Gastrocnemius medialis (tissue), 4 donors: ENCODE measurements at regions not wholly inside any gene's neighbourhood (a gene's known extent, or its start where the extent isn't known, plus 50 kb on each side); places are given as distances from the start of the nearest gene placed in this dataset.

Source experiments
- CTCF ChIP-seq, 5 experiments: fragments of 450-650 bp in 3 of 5; fragments of 200-600 bp in 2 of 5; sonication (generic) in 2 of 5; IDR thresholded peaks in 4 of 5; conservative IDR thresholded peaks in 1 of 5; 1 replicate in 4 of 5; 2 replicates in 1 of 5; pipeline ENCODE4 v1.5.1; 2016 to 2019; ENCODE audit warnings: antibody characterized with exemption in 5 of 5, mild to moderate bottlenecking in 3 of 5, moderate library complexity in 3 of 5
- POLR2A ChIP-seq, 2 donors: fragments of 450-650 bp; IDR thresholded peaks; one replicate each; pipeline ENCODE4 v1.6.1; 2017; ENCODE audit warnings: antibody characterized with exemption in 2 of 2, mild to moderate bottlenecking in 2 of 2, moderate library complexity in 2 of 2

DNA sequence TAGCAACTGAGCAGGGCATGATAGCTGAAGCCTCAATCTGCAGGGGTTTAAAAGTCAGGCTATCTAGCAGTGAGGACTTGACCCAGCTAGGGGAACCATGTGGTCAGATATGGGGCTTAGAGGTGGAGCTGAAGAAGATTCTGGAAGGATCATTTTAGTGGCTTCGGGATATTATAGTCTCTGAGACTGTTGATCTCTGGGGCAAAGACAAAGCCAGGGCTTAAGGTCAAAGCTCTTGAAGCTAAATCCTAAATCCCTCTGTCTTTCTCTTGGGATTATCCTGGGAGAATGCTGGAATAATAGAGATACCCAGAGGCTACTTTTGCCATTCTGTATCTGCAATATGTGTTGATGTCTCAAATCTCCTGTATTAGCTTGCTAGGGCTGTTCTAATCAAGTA lies 132.2 kb downstream of the DHX35 start:
- no peak for TF ChIP-seq CTCF (IDR thresholded peaks at IDR 0.05 in 4 of 5, conservative IDR thresholded peaks at IDR 0.05 in 1 of 5)
- no peak for TF ChIP-seq POLR2A (IDR thresholded peaks at IDR 0.05)
